ENCODE measurements at regions not wholly inside any gene's neighbourhood (a gene's known extent, or its start where the extent isn't known, plus 50 kb on each side); places are given as distances from the start of the nearest gene placed in this dataset.

- TF ChIP-seq CTCF (conservative IDR thresholded peaks at IDR 0.05): no peak
- TF ChIP-seq EZH2 (IDR thresholded peaks at IDR 0.05; ENCODE audit: low read depth): no peak
Measured at GRCh38 chr1:55725378-55725777, 510.2 kb upstream of the USP24 start.
